ENCODE measurements at regions not wholly inside any gene's neighbourhood (a gene's known extent, or its start where the extent isn't known, plus 50 kb on each side); places are given as distances from the start of the nearest gene placed in this dataset.
"Not testable (repeated sequence)": the region's sequence is repeated elsewhere in the genome, so short reads cannot be mapped to it uniquely, and the experiment has no call there.

GRCh38 chr22:27312966-27313855 is 488.3 kb downstream of the MN1 start:
- no peak for DNase-seq (ENCODE audit: low spot score)

- no peak for DNase-seq (ENCODE audit: low spot score)
Observed at GRCh38 chr22:27314276-27314807, 487.2 kb downstream of the MN1 start.

DNA sequence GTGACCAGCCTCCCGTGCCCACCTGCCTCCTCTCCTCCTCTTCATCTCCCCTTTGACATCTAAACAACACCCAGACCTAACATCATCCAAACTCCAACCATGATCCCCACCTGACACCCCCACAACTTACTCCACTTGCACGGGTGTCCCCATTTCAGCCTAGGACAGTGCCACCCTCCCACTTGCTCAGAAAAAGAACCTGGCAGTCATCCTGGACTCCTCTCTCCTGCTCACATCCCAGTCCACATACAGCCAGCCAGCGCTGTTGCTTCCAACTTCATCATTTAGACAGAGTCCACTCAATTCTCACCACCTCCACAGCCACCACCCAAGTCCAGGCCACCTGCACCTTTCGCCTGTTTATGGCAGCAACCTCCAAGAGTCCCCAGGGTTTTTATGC is 485.7 kb downstream of the MN1 start:
- DNase-seq (ENCODE audit: low spot score) = no peak

- no peak for DNase-seq (ENCODE audit: low spot score)
Observed at GRCh38 chr22:27317096-27317495, 484.5 kb downstream of the MN1 start.

GRCh38 chr22:27317971-27318428 is 483.6 kb downstream of the MN1 start:
- DNase-seq (ENCODE audit: low spot score) = no peak

- peak; percentile 63 for DNase-seq (ENCODE audit: low spot score)
Observed at GRCh38 chr22:27318516-27318915, 483.0 kb downstream of the MN1 start.

DNA sequence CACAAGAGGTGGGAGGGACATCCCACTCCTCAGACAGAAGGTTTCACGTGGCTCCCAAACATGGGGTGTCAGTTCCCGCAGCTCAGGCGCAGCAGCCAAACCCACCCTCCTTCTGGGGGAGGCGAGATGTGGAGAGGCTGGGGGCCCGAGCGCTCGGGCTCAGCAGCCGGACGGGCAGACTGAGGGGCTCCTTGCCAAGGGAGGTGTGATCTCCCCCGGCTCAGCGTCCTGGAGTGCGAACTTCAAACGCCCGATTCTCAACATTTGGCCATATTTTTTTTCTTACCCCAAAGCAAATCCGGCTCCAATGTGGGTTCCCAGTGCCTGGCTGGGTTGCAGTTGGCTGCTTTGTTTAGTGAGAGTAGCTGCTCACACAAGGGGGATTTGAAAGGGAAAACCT is 477.9 kb downstream of the MN1 start:
- no peak for DNase-seq (ENCODE audit: low spot score)

DNA sequence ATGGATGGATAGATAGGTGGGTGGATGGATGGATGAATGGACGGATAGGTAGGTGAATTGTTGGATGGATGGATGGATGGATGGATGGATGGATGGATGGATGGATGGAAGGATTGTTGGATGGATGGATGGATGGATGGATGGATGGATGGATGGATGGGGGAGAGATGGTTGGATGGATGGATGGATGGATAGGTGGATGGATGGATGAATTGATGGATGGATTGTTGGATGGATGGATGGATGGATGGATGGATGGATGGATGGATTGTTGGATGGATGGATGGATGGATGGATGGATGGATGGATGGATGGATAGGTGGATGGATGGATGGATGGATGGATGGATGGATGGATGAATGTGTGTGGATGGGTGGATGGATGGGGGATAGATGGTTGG is 476.6 kb downstream of the MN1 start:
- not testable (repeated sequence) for DNase-seq (ENCODE audit: low spot score)

DNA sequence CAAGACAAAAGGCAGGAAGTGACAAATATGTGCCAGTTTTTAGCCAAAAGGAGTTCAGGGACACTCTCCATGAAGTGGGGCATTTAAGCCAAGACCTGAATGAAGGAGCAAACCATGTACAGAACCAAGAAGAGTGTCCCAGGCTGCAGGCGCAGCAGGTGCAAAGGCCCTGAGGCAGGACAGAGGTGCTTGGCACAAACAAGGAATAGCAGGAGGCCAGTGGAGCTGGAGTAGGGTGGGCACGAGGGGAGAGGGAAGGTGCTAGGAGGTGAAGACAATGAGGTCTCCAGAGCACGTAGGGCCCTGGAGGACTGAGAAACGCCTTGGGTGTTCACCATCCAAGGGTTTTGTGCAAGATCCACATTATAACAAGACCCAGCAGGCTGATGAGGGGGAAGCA is 474.1 kb downstream of the MN1 start:
- no peak for DNase-seq (ENCODE audit: low spot score)

DNA sequence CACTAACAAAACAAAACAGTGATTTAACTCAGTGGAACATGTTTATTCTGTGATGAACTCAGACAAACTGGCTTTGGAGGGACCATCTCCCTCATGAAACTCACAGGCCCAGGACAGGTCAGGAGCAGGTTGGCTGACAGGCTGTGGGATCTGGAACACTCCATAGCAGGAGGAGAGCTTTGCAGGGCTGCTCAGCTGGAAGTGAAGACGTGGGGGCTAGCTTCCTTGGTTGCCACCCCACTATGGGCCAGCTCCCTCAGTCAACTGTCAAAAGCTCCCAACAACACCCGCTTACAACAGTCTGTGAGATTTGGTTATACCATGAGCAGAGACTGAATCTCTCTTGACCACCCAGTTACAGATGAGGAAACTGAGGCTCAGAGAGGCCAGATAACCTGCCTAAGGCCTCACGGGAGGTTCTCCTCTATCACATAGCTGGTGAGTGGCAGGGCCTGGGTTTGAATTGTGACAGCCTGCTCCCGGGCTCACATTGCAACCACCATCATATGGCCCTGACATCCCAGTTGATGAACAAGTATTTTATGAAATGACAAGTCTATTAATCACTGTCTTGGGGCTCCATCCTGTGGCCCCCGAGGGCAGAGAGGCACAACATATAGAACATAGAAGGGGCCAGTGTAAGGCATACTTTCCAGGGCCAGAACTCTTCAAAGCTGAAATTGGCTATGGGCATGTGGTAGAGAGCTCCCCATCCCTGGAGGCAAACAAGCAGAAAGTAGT is 473.4 kb downstream of the MN1 start:
- DNase-seq (ENCODE audit: low spot score) = no peak

GRCh38 chr22:27329131-27329850 is 472.3 kb downstream of the MN1 start:
- no peak for DNase-seq (ENCODE audit: low spot score)

- DNase-seq (ENCODE audit: low spot score) = no peak
Observed at GRCh38 chr22:27329966-27330645, 471.4 kb downstream of the MN1 start.

DNA sequence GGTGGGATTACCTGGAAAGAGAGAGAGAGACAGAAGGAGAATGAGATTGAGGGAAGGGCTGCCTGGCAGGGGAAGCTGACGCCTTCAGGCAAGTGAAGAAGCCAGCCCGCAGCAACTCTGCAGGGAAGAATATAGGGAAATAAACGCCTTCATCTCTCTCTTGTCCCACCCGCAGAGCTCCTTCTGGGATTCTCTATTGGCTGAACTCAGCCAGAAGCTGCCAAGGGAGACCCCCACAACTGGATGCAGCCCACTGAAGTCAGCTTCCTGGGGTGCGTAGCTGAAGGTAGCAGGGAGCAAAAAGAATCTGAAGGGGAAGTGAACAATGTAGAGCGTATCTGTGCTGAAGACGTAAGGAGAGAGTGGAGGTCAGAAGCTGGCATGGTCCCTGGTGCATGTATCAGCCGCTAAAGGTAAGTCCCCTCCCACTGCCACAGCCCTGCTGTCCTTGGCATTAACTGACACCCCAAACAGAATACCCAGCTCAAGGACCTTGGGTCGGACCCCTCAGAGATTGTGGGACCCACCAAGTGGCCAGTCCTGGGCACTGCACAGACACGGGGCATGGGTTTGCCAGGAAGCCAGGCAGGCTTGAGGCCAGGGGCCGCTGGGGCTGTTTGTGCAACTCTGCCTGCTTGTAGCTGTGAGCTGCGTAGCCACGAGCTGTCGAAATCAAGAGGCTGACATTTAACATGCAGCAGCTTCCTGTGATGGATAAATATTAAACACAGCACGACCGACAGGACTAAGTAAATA is 469.9 kb downstream of the MN1 start:
- DNase-seq (ENCODE audit: low spot score) = peak; percentile 54

DNA sequence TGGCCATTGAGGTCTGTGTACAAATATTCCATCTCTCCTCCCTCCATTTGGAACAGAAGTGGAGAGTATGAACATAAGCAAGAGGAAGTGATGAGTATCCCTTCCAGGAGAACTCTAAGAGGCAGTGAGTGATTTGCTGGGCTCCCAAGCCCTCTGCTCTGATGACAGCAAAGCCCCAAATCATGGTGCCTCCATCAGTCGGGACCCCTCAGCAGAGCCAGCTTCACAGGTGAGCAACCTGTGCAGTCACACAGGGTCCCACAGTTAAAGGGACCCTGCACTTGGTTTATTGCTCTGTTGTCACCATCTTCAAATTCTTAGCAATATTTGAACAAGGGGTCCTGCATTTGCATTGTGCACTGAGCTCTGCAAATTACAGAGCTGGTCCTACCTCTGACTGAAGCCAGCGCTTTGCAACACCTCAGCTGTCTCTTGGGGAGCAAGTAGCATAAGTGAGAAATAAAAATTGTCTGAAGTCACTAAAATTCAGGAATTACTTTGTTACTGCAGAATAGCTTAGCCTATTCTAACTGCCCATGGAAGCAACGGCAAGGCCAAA is 466.4 kb downstream of the MN1 start:
- no peak for DNase-seq (ENCODE audit: low spot score)

- DNase-seq (ENCODE audit: low spot score) = no peak
Observed at GRCh38 chr22:27336151-27337090, 465.1 kb downstream of the MN1 start.

GRCh38 chr22:27337676-27338075 is 463.9 kb downstream of the MN1 start:
- no peak for DNase-seq (ENCODE audit: low spot score)

DNA sequence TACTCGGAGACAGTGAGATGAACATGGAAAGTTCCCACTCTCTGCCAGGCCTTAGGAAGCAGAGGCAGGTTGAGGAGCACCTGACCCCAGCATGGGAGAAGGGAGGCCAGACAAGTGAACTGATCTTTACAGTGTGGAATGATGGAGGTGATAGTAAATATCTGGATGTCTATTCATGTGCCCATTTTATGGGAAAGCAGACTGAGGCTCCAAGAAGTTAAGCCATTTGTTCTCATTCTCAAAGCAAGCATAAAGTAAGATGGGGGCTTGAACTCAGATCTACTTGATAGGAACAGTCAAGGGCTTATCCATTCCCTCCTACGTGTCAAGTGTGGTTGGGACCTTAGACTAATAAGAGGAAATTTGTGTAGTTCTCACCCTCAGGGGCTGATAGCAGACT is 461.5 kb downstream of the MN1 start:
- DNase-seq (ENCODE audit: low spot score) = no peak

DNA sequence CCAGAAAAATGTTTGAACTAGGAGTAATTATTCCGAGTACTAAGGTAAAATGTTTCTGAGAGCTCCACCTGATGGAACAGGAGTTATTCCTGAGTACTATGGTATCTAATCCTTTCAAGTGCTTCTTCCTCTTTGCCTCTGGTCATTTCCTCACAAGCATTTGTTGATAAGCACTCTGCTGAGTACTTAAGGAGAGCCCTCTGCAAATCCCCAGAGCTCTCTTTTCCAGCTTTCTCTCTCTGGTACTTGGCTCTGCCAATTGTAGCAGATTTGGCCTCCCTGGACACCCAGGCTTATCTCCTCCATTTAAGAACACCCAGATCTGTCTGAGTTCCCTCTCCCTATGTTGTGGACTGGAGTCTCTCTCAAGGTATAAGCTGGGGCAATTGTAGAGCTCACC is 457.0 kb downstream of the MN1 start:
- DNase-seq (ENCODE audit: low spot score) = no peak

- no peak for DNase-seq (ENCODE audit: low spot score)
Observed at GRCh38 chr22:27345691-27346090, 455.9 kb downstream of the MN1 start.

DNA sequence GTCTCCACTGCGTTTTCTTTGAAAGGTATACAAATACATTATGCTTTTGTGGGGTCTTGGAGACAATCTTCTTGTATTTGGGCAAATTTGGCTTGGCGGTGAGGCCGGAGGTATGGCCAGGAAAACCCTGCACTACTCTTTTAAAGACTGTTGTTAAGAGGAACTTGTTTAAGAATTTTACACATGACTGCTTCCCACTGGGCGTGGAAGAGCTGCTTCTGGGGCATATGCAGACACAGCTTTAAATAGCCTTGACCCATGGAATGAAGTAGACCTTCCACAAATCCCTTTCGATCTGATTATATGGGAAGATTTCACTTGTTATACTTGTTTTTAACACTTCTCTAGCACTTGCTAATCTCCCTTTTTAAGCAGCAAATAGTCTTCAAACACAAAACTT is 453.6 kb downstream of the MN1 start:
- no peak for DNase-seq (ENCODE audit: low spot score)

All from hepatic stellate cell (primary cell).